PC-3 (cell line): ENCODE measurements at regions not wholly inside any gene's neighbourhood (a gene's known extent, or its start where the extent isn't known, plus 50 kb on each side); places are given as distances from the start of the nearest gene placed in this dataset.
"Not testable (repeated sequence)": the region's sequence is repeated elsewhere in the genome, so short reads cannot be mapped to it uniquely, and the experiment has no call there.

Source experiments
- EZH2 ChIP-seq: fragments of 300-600 bp; sonication (generic); IDR thresholded peaks from one replicate; pipeline ENCODE4 v1.6.1; 2017; ENCODE audit warnings: antibody characterized with exemption, mild to moderate bottlenecking, low read length; ENCODE audit not compliant: unreplicated experiment
- TF ChIP-seq, protein P1 (sequence below): fragments of 300-600 bp; sonication (generic); conservative IDR thresholded peaks from 2 replicates; pipeline ENCODE4 v1.5.1; 2017; ENCODE audit warnings: antibody characterized with exemption, low read depth, mild to moderate bottlenecking, low read length

DNA sequence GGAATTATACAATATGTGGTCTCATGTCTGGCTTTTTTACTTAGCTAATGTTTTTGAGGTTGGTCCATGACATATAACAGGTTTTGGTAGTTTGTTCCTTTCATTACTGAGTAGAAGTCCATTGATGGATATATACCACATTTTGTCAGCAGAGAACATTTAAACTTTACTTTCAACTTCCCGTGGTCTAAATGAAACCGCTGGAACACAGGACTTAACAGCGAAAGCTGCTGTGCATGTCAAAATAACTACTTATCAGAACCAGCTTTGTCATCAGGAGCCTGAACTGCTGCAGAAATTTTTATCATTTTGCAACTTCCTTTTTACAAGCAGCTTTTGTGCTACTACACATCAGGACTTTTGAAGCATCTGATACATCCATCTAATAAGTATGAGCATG lies 147.0 kb downstream of the TBC1D2B start:
- not testable (repeated sequence) for TF ChIP-seq EZH2
- TF ChIP-seq, protein P1, sequence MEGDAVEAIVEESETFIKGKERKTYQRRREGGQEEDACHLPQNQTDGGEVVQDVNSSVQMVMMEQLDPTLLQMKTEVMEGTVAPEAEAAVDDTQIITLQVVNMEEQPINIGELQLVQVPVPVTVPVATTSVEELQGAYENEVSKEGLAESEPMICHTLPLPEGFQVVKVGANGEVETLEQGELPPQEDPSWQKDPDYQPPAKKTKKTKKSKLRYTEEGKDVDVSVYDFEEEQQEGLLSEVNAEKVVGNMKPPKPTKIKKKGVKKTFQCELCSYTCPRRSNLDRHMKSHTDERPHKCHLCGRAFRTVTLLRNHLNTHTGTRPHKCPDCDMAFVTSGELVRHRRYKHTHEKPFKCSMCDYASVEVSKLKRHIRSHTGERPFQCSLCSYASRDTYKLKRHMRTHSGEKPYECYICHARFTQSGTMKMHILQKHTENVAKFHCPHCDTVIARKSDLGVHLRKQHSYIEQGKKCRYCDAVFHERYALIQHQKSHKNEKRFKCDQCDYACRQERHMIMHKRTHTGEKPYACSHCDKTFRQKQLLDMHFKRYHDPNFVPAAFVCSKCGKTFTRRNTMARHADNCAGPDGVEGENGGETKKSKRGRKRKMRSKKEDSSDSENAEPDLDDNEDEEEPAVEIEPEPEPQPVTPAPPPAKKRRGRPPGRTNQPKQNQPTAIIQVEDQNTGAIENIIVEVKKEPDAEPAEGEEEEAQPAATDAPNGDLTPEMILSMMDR, result not testable (repeated sequence)
